SKM-1 treated with dmso at 0.1 percent for 144 hours (cell line): ENCODE measurements at regions not wholly inside any gene's neighbourhood (a gene's known extent, or its start where the extent isn't known, plus 50 kb on each side); places are given as distances from the start of the nearest gene placed in this dataset.

ENCODE experiments used
- DNase-seq: peaks from one replicate; lab custom pipeline; 2025; ENCODE audit not compliant: unreplicated experiment; lab: John Stamatoyannopoulos, UW

DNA sequence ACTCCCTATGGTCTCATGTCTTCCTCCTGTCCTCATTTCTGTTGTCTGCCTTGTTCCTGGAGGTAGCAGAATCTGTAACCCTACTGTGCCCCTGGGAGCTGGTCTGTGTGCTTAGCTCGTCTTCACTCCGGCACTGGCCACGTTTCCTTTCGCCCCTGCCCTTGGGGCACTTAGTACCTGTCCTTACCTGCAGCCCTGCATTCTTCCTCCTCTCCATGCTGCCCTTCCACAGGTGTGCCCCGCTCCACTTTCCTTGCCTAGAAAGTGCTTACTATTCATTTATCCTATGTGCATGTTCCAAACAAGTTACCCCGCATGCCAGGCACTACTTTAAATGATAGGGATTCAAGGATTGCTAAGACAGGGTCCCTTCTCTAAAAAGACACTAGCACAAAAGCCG lies 199.9 kb upstream of the ZMIZ1 start:
- DNase-seq, result no peak

- no peak for DNase-seq
Measured at GRCh38 chr10:78869508-78870454, 199.0 kb upstream of the ZMIZ1 start.

- no peak for DNase-seq
Measured at GRCh38 chr10:78870458-78870857, 198.3 kb upstream of the ZMIZ1 start.

DNA sequence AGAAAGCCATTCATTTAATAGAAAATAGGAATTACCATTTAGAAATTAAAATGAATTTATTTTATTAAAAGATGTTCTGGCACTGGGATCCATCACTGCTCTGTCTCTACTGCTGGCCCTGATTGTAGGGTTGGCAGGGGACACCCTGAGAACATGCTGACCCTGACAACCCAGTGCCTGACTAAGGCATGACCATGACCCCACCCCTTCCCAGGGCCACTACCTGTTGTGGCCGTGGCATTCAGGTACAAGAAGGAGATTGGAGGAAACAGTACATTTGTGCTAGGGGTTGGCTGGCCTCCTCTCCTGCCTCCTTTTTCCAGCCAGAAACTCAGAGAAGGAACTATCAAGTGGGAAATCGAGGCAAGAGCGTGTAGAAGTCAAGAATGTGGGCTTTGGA lies 197.0 kb upstream of the ZMIZ1 start:
- DNase-seq, result no peak

GRCh38 chr10:78873413-78873812 lies 195.4 kb upstream of the ZMIZ1 start:
- no peak for DNase-seq

DNA sequence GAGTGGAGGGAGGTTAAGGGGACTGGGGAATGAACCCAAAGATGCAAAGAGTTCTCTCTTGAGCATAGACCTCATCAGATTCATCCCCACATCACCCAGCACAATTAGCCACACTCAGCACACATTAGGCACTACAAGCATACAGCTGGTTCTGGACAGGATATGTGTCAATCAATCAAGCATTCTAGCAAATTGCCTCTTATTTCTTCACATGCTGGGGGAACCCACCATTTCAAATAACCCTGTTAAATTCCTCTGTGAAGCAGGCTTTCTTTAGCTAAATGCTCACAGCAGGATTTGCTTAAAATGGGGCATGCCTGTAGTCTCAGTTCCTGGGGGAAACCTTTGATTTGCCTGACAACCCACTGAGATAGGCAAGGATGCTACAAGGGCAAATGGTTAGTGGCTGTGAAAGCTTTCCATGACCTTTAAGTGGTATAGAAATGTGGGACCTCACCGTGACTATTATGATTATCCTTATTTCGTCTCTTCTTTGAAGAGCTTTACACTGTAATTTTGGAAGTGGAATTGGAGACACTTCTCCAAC lies 193.4 kb upstream of the ZMIZ1 start:
- DNase-seq, result no peak

GRCh38 chr10:78875932-78876331 lies 192.8 kb upstream of the ZMIZ1 start:
- no peak for DNase-seq

DNA sequence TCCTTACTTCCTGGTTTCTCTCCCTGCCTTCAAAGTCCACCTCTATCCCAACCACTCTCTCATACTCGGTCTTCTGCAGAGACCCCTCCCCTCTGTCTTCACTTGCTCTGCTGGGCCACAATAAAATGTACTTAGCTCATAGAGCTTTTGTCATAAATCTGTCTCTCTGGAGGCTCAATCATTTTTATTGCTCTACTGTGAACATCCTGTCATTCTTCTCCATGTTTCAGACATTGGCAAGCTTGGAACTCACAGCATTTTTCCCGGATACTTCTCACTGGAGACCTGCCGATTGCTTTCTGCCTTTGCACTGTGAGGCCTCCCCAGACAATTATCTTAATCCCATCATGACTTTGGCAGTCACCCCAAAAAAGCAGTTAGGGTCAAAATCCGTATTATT lies 192.3 kb upstream of the ZMIZ1 start:
- no peak for DNase-seq

DNA sequence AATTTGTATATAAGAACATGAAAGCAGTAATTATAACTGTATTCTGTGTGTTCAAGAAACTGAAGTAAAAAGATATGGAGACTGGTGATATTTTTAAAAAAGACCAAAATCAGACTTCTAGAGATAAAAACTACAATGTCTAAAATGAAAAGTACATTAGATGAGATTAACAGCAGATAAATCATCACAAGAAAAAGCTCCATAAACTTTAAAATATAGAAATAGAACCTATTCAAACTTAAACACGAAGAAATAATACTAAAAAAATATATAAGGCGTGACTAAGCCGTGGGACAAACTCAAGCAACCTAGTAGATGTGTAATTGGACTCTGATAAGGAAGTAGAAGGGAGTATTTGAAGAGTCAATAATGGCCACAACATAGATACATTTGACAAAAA lies 189.1 kb upstream of the ZMIZ1 start:
- no peak for DNase-seq

- no peak for DNase-seq
Measured at GRCh38 chr10:78886129-78886528, 182.6 kb upstream of the ZMIZ1 start.

GRCh38 chr10:78889536-78890063 lies 179.2 kb upstream of the ZMIZ1 start:
- no peak for DNase-seq

GRCh38 chr10:78890506-78890905 lies 178.3 kb upstream of the ZMIZ1 start:
- DNase-seq, result no peak

- DNase-seq, result no peak
Measured at GRCh38 chr10:78891741-78892140, 177.0 kb upstream of the ZMIZ1 start.

DNA sequence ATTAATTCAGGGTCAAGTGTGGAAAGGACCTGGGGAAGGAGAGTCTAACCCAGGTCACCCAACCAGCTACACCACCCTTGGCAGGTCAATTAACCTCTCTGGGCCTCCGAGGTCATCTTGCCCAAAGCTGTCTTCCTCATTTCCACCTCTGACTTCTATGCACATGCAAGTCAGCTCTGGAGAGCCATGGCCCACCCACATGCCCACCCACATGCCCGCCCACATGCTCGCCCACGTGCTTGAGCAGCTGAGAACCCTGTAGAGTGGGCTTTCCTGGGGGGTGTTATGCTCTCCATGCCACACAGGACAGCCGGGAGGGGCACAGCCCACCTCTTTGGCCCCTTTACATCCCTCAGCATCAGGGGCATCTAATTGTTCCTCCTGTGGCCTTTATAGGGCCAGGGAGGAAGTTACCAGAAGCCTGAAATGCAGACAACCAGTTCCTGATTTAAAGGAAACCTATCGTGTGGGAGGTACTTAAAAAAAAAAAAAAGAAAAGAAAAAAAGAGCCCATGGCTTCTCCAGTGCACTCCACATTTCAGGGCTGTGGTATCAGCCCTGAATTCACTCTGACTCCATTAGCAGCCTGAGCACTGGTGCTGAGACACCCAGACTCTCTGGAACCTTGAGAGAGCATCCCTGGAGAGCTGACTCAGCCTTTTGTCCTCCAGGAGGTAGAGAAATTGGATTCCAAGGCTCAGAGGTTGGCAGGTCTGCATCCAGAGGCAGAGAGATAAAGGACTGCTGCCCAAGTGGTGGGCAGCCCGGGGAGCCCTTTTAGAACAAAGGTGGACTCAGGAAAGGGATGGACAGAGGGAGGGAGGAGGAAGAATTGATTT lies 176.2 kb upstream of the ZMIZ1 start:
- DNase-seq, result peak; percentile 41

DNA sequence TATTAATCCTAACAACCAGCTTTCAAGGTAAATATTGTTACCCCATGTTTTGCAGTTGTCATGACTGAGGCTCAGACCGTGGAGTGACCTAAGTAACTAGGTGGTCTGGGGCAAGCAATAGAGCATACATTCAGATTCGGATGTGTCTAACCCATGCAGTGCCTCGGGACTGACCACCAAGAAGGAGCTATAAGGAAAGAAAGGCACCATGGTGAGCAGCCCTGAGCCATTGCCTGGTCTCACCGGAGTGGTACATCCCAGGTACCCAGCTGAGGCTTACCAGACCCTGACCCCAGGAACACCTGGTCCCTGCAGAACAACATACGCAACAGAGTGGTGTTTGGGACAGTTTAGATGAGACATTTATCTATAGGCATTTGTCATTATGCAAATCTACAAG lies 175.5 kb upstream of the ZMIZ1 start:
- DNase-seq, result no peak

- DNase-seq, result no peak
Measured at GRCh38 chr10:78894089-78894840, 174.5 kb upstream of the ZMIZ1 start.

DNA sequence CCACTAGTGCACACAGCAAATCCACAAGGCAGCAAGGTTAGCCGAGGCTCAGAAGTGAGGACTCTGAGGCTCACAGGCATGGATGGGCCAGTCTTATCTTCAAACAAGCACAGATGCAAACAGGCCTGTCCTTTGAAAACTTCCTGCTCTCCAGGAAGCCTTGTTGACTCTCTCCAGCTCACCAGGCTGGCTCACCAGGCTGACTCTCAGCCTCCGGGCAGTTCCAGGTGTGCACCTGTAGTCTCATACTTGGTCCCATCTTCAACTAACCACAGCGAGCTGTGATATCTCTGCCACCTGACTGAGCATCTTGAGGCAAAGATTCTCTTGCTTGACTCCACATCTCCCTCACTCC lies 173.9 kb upstream of the ZMIZ1 start:
- DNase-seq, result no peak

DNA sequence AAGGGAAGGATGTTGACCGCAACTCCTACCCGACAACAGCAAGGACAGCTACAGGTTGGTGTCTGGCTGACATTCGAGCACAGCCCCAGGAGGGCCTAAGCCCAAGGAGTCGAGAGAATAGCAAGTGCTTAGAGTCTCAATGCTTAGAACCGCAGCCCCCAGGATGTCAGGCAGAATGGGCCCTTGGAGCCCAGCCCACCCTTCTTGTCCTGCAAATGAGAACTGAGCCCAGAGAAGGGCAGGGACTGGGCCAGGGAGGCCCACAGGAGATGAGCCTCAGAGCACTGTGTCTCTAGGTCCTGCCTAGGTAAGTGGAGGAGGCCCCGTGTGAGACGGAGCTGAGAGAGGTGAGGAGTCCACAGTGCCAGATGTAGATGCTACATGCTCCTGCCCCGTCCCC lies 173.3 kb upstream of the ZMIZ1 start:
- no peak for DNase-seq

GRCh38 chr10:78896159-78896928 lies 172.4 kb upstream of the ZMIZ1 start:
- no peak for DNase-seq
